Panc1 (cell line): ENCODE measurements at regions not wholly inside any gene's neighbourhood (a gene's known extent, or its start where the extent isn't known, plus 50 kb on each side); places are given as distances from the start of the nearest gene placed in this dataset.

Experiments
- TF ChIP-seq, protein P1 (sequence below): fragments of 450-650 bp; IDR thresholded peaks from 2 replicates; pipeline ENCODE4 v1.5.1; 2017; ENCODE audit warnings: mild to moderate bottlenecking
- TF ChIP-seq, protein P2 (sequence below), 2 experiments: IDR thresholded peaks; 2 replicates each; pipeline ENCODE4 v1.6.1; 2011 to 2012; ENCODE audit warnings: low read depth in 2 of 2, control low read depth in 1 of 2, low read length in 1 of 2, mild to moderate bottlenecking in 1 of 2, moderate library complexity in 1 of 2; ENCODE audit not compliant: insufficient read depth in 1 of 2

DNA sequence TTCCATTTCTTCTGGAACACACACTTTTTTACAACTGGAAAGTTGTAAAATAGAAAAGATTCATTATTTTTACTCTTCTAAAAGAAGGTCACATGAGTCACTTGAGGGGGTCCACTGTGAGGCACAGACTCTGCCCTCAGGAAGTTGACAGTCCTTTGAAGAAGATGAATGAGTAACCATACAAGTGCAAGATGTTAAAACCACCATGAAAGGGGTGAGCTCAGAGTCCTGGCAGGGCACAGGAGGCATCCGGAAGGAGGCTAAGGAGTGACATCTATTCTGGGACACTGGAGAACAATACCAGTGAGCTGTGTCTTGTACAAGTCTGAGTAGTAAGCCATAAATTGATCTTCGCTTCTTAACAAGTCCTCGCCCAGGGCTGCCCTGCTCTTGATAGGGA is 126.0 kb upstream of the FRMD6 start:
- TF ChIP-seq, protein P1, sequence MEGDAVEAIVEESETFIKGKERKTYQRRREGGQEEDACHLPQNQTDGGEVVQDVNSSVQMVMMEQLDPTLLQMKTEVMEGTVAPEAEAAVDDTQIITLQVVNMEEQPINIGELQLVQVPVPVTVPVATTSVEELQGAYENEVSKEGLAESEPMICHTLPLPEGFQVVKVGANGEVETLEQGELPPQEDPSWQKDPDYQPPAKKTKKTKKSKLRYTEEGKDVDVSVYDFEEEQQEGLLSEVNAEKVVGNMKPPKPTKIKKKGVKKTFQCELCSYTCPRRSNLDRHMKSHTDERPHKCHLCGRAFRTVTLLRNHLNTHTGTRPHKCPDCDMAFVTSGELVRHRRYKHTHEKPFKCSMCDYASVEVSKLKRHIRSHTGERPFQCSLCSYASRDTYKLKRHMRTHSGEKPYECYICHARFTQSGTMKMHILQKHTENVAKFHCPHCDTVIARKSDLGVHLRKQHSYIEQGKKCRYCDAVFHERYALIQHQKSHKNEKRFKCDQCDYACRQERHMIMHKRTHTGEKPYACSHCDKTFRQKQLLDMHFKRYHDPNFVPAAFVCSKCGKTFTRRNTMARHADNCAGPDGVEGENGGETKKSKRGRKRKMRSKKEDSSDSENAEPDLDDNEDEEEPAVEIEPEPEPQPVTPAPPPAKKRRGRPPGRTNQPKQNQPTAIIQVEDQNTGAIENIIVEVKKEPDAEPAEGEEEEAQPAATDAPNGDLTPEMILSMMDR, result no peak
- TF ChIP-seq, protein P2, sequence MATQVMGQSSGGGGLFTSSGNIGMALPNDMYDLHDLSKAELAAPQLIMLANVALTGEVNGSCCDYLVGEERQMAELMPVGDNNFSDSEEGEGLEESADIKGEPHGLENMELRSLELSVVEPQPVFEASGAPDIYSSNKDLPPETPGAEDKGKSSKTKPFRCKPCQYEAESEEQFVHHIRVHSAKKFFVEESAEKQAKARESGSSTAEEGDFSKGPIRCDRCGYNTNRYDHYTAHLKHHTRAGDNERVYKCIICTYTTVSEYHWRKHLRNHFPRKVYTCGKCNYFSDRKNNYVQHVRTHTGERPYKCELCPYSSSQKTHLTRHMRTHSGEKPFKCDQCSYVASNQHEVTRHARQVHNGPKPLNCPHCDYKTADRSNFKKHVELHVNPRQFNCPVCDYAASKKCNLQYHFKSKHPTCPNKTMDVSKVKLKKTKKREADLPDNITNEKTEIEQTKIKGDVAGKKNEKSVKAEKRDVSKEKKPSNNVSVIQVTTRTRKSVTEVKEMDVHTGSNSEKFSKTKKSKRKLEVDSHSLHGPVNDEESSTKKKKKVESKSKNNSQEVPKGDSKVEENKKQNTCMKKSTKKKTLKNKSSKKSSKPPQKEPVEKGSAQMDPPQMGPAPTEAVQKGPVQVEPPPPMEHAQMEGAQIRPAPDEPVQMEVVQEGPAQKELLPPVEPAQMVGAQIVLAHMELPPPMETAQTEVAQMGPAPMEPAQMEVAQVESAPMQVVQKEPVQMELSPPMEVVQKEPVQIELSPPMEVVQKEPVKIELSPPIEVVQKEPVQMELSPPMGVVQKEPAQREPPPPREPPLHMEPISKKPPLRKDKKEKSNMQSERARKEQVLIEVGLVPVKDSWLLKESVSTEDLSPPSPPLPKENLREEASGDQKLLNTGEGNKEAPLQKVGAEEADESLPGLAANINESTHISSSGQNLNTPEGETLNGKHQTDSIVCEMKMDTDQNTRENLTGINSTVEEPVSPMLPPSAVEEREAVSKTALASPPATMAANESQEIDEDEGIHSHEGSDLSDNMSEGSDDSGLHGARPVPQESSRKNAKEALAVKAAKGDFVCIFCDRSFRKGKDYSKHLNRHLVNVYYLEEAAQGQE (IDR thresholded peaks at IDR 0.05; ENCODE audit: insufficient read depth in 1 of 2, low read depth in 2 of 2, low read length in 1 of 2), result no peak
